ENCODE measurements at regions not wholly inside any gene's neighbourhood (a gene's known extent, or its start where the extent isn't known, plus 50 kb on each side); places are given as distances from the start of the nearest gene placed in this dataset.

- TF ChIP-seq YY1 (IDR thresholded peaks at IDR 0.05; ENCODE audit: low read depth, low read length) (no peak), CEBPB (IDR thresholded peaks at IDR 0.05; ENCODE audit: low read depth, low read length) (no peak), HDAC2 (IDR thresholded peaks at IDR 0.05; ENCODE audit: borderline replicate concordance in 1 of 2, low read depth in 2 of 2, low read length in 2 of 2) (no peak), TAF7 (optimal IDR thresholded peaks at IDR 0.05; ENCODE audit: borderline replicate concordance, low read depth, low read length) (no peak), POLR2AphosphoS5 (IDR thresholded peaks at IDR 0.05; ENCODE audit: low read depth, low read length) (no peak), EGR1 (IDR thresholded peaks at IDR 0.05; ENCODE audit: borderline replicate concordance, low read depth, low read length) (no peak), POLR2A (IDR thresholded peaks at IDR 0.05; ENCODE audit: control extremely low read depth in 1 of 2, low read depth in 2 of 2, low read length in 2 of 2) (no peak), CHD2 (IDR thresholded peaks at IDR 0.05; ENCODE audit: low read length) (no peak), BRCA1 (IDR thresholded peaks at IDR 0.05; ENCODE audit: low read depth, low read length) (no peak), SUZ12 (IDR thresholded peaks at IDR 0.05; ENCODE audit: low read length) (no peak), EZH2 (IDR thresholded peaks at IDR 0.05; ENCODE audit: low read depth, low read length, severe bottlenecking) (no peak), TAF1 (IDR thresholded peaks at IDR 0.05; ENCODE audit: low read depth, low read length) (no peak)
- TF ChIP-seq, protein P1, sequence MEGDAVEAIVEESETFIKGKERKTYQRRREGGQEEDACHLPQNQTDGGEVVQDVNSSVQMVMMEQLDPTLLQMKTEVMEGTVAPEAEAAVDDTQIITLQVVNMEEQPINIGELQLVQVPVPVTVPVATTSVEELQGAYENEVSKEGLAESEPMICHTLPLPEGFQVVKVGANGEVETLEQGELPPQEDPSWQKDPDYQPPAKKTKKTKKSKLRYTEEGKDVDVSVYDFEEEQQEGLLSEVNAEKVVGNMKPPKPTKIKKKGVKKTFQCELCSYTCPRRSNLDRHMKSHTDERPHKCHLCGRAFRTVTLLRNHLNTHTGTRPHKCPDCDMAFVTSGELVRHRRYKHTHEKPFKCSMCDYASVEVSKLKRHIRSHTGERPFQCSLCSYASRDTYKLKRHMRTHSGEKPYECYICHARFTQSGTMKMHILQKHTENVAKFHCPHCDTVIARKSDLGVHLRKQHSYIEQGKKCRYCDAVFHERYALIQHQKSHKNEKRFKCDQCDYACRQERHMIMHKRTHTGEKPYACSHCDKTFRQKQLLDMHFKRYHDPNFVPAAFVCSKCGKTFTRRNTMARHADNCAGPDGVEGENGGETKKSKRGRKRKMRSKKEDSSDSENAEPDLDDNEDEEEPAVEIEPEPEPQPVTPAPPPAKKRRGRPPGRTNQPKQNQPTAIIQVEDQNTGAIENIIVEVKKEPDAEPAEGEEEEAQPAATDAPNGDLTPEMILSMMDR (IDR thresholded peaks at IDR 0.05; ENCODE audit: control extremely low read depth in 1 of 3, insufficient read depth in 1 of 3, low read depth in 1 of 3, low read length in 3 of 3), result no peak
These were observed 267.2 kb downstream of the AUH start for GRCh38 chr9:91094324-91095088.
